Uterus (tissue), 2 donors: ENCODE measurements at regions not wholly inside any gene's neighbourhood (a gene's known extent, or its start where the extent isn't known, plus 50 kb on each side); places are given as distances from the start of the nearest gene placed in this dataset.

Experiments
- POLR2A ChIP-seq, 2 donors: fragments of 450-650 bp; IDR thresholded peaks; one replicate each; pipeline ENCODE4 v1.6.1; 2016; ENCODE audit warnings: antibody characterized with exemption in 2 of 2, mild to moderate bottlenecking in 1 of 2, moderate library complexity in 1 of 2
- TF ChIP-seq, protein P1 (sequence below), 4 experiments: fragments of 200-600 bp in 2 of 4; fragments of 450-650 bp in 2 of 4; sonication (generic) in 2 of 4; IDR thresholded peaks; one replicate each; pipeline ENCODE4 v1.5.1; 2016 to 2019; ENCODE audit warnings: antibody characterized with exemption in 4 of 4, mild to moderate bottlenecking in 2 of 4, moderate library complexity in 1 of 4

DNA sequence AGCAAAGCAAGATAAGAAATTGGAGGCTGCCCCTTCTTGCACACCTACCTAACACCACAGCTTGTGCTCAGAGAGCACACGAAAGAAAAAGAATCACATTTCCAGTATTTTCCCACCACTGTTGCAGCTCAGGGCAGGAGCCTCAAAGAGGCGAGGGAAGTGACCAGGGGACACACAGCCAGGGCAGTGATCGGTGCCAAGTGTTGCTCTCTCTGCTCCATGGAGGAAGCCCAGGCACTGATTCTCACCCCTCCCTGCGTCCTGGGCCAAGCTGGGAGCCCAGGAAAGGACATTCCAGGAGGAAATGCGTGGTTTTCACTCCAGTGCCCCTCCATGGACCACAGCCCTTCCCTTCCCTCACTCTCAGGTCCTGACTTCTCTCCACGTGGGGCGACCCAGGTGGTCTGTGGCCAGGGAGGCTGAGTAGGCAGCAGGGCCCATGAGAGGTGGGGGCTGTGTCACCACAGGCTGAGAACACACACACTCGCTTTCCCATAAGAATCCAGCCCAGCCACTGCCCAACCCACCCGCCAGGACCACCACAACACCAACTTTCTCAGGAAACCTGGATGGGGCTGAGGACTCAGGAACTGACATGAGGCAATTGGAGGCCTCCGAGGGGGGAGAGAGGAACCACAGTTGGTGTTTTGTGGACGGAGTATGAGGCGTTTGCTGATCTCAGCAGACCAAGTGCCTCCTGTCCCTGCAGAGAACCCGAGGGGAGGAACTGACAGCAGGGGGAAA lies 81.7 kb upstream of the MAFB start:
- TF ChIP-seq, protein P1, sequence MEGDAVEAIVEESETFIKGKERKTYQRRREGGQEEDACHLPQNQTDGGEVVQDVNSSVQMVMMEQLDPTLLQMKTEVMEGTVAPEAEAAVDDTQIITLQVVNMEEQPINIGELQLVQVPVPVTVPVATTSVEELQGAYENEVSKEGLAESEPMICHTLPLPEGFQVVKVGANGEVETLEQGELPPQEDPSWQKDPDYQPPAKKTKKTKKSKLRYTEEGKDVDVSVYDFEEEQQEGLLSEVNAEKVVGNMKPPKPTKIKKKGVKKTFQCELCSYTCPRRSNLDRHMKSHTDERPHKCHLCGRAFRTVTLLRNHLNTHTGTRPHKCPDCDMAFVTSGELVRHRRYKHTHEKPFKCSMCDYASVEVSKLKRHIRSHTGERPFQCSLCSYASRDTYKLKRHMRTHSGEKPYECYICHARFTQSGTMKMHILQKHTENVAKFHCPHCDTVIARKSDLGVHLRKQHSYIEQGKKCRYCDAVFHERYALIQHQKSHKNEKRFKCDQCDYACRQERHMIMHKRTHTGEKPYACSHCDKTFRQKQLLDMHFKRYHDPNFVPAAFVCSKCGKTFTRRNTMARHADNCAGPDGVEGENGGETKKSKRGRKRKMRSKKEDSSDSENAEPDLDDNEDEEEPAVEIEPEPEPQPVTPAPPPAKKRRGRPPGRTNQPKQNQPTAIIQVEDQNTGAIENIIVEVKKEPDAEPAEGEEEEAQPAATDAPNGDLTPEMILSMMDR (IDR thresholded peaks at IDR 0.05): no peak
- no peak for TF ChIP-seq POLR2A (IDR thresholded peaks at IDR 0.05)
